DMS153 treated with DMSO at 0.1 percent for 48 hours (cell line): ENCODE measurements at regions not wholly inside any gene's neighbourhood (a gene's known extent, or its start where the extent isn't known, plus 50 kb on each side); places are given as distances from the start of the nearest gene placed in this dataset.
"Not testable (repeated sequence)": the region's sequence is repeated elsewhere in the genome, so short reads cannot be mapped to it uniquely, and the experiment has no call there.

Source experiments
- DNase-seq: peaks from one replicate; lab custom pipeline; 2025; ENCODE audit not compliant: unreplicated experiment; lab: John Stamatoyannopoulos, UW

GRCh38 chr5:168088410-168089173 is 202.9 kb upstream of the WWC1 start:
- DNase-seq: no peak

GRCh38 chr5:168089201-168089887 is 202.1 kb upstream of the WWC1 start:
- no peak for DNase-seq

GRCh38 chr5:168092209-168093185 is 198.9 kb upstream of the WWC1 start:
- no peak for DNase-seq

- DNase-seq: no peak
Measured at GRCh38 chr5:168093200-168093910, 198.1 kb upstream of the WWC1 start.

- no peak for DNase-seq
Measured at GRCh38 chr5:168096525-168096924, 194.9 kb upstream of the WWC1 start.

- DNase-seq: no peak
Measured at GRCh38 chr5:168097876-168098653, 193.4 kb upstream of the WWC1 start.

GRCh38 chr5:168101352-168101751 is 190.1 kb upstream of the WWC1 start:
- no peak for DNase-seq

GRCh38 chr5:168103018-168103417 is 188.4 kb upstream of the WWC1 start:
- not testable (repeated sequence) for DNase-seq

- no peak for DNase-seq
Measured at GRCh38 chr5:168104350-168104749, 187.1 kb upstream of the WWC1 start.

- no peak for DNase-seq
Measured at GRCh38 chr5:168104811-168105481, 186.5 kb upstream of the WWC1 start.

GRCh38 chr5:168106008-168106761 is 185.3 kb upstream of the WWC1 start:
- no peak for DNase-seq

- DNase-seq: no peak
Measured at GRCh38 chr5:168109441-168109840, 182.0 kb upstream of the WWC1 start.

- DNase-seq: no peak
Measured at GRCh38 chr5:168110384-168110783, 181.1 kb upstream of the WWC1 start.

GRCh38 chr5:168110870-168111832 is 180.3 kb upstream of the WWC1 start:
- DNase-seq: no peak

GRCh38 chr5:168114444-168115017 is 176.9 kb upstream of the WWC1 start:
- no peak for DNase-seq

GRCh38 chr5:168117469-168117868 is 174.0 kb upstream of the WWC1 start:
- DNase-seq: no peak

- no peak for DNase-seq
Measured at GRCh38 chr5:168118042-168118668, 173.3 kb upstream of the WWC1 start.
